ENCODE measurements at regions not wholly inside any gene's neighbourhood (a gene's known extent, or its start where the extent isn't known, plus 50 kb on each side); places are given as distances from the start of the nearest gene placed in this dataset.

DNA sequence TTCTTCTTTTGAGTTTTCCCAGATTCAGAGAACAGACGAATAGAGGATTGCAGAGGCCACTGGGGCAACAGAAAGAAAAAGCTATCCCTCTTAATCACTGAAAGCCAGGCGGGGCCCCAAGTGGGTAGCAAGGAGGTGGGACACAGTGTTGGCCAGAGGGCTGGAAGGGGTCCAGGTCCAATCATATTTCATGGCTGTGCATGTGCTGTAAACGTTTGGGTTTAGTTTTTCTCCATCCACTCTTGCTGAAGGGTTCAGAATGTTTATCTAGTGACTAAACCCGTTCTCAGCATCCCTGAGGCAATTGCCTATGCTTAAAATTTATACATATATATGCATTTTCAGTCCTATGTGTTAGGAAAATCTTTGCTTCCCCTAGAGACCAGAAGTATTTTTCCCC lies 99.4 kb upstream of the EPHA4 start:
- no peaks in the 10 kb centered on the region for H3F3A ChIP-seq (ENCODE audit: insufficient read depth, low read depth)
- no peak overlapping the region for H3K27ac ChIP-seq
- no peak overlapping the region for H3K4me3 ChIP-seq
- no peaks in the 10 kb centered on the region for H4K20me1 ChIP-seq (ENCODE audit: insufficient read depth)
- no peaks in the 10 kb centered on the region for H3K79me2 ChIP-seq (ENCODE audit: low read depth)
- TF ChIP-seq EZH2 (IDR thresholded peaks at IDR 0.05; ENCODE audit: low read depth) = no peak
- TF ChIP-seq, protein P1, sequence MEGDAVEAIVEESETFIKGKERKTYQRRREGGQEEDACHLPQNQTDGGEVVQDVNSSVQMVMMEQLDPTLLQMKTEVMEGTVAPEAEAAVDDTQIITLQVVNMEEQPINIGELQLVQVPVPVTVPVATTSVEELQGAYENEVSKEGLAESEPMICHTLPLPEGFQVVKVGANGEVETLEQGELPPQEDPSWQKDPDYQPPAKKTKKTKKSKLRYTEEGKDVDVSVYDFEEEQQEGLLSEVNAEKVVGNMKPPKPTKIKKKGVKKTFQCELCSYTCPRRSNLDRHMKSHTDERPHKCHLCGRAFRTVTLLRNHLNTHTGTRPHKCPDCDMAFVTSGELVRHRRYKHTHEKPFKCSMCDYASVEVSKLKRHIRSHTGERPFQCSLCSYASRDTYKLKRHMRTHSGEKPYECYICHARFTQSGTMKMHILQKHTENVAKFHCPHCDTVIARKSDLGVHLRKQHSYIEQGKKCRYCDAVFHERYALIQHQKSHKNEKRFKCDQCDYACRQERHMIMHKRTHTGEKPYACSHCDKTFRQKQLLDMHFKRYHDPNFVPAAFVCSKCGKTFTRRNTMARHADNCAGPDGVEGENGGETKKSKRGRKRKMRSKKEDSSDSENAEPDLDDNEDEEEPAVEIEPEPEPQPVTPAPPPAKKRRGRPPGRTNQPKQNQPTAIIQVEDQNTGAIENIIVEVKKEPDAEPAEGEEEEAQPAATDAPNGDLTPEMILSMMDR (conservative IDR thresholded peaks at IDR 0.05) = no peak
- 0 out of 2 replicates have a peak, but pooled peaks cover 5% of the 10 kb centered on the region for H3K9me3 ChIP-seq (ENCODE audit: insufficient read depth, low read depth)
- POLR2A ChIA-PET (ENCODE audit: unreplicated experiment) = no interaction called here
- no peak overlapping the region for H3K4me2 ChIP-seq
- no peak for DNase-seq
- H3K36me3 ChIP-seq (ENCODE audit: low read depth) = no peaks in the 10 kb centered on the region
- no peak overlapping the region for H2AFZ ChIP-seq
- intact Hi-C loops (cut with micrococcal nuclease; ENCODE audit: unreplicated experiment) = no loop called here
- no TSS peak for BruUV-seq (replicated peaks)
- H3K27me3 ChIP-seq (ENCODE audit: insufficient read depth, low read depth) = no peaks in the 10 kb centered on the region
- H3K9me2 ChIP-seq (ENCODE audit: insufficient read depth) = no peaks in the 10 kb centered on the region
- CTCF ChIA-PET = no interaction called here
- H3K4me1 ChIP-seq (replicated peaks; ENCODE audit: insufficient read depth) = 0 out of 2 replicates have a peak, but pooled peaks cover 3% of the 10 kb centered on the region

DNA sequence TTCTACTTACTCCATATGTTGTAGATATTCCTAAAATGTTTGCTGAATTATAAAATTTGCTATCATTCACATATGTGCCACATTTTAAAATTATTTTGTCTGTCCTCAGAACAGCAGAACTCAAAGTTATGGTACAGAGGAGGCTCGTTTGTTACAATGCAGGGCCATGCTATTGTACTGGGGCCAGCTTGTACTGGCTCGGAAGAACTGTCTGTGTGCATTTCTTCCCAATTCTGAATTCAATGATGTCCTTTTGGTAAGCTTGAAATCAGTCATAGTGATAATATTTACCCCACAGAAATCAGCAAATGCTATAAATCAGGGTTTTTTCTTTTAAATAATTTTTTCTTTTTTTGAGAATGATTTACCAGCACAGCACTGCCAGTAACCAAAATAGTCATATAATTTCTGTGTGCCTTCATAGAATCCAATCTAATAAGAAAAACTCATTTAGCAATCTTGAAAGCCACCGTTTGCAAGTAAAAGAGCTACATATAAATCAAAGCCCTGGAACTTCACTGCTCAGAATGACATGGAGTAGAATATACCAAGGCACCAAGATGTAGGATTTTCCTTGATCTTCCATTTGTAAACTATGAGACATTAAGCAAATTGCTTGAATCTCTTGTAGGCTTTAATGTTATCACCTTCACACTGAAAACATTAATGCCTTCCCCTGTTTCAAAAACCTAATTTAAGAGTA lies 90.7 kb upstream of the EPHA4 start:
- CTCF ChIA-PET = no interaction called here

DNA sequence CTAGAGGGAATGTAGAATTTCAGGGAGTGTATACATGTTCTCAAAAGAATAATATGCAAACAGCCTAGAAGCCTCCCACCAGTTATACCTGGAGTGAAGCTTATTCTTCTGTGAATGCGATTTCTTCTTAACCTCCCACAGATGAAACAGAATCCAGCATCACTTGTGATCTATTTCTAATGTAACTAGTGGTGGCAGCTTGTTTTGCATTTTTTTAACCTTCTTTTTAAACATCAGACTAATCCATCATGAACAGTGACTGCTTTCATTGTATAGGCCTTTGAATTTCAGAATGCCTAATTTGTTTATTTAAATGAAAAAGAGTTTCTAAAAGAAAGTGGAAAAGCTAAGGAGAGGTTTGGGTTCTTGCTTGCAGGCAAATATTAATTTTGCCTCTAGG lies 85.7 kb upstream of the EPHA4 start:
- TF ChIP-seq, protein P1 (conservative IDR thresholded peaks at IDR 0.05) = no peak
- no peak for TF ChIP-seq EZH2 (IDR thresholded peaks at IDR 0.05; ENCODE audit: low read depth)
- BruUV-seq (replicated peaks) = no TSS peak
- POLR2A ChIA-PET (ENCODE audit: unreplicated experiment) = interaction anchor here (0.6 kb wide), 1 partner anchor 17 kb away, joined by 4 read pairs; no protein-coding TSS in a partner anchor

More for the DNA sequence above, 90.7 kb upstream of the EPHA4 start:
- POLR2A ChIA-PET (ENCODE audit: unreplicated experiment) = no interaction called here
- TF ChIP-seq, protein P1 (conservative IDR thresholded peaks at IDR 0.05) = no peak
- TF ChIP-seq EZH2 (IDR thresholded peaks at IDR 0.05; ENCODE audit: low read depth) = no peak
- Histone ChIP-seq H3K4me3 (no peak overlapping the region), H3K9me2 (ENCODE audit: insufficient read depth) (0 out of 2 replicates have a peak, but pooled peaks cover 3% of the 10 kb centered on the region), H3K9me3 (ENCODE audit: insufficient read depth, low read depth) (peaks cover 14% of the 10 kb centered on the region; the same call in 1 of the 2 replicates), H3F3A (ENCODE audit: insufficient read depth, low read depth) (no peaks in the 10 kb centered on the region), H3K36me3 (ENCODE audit: low read depth) (no peaks in the 10 kb centered on the region), H3K79me2 (ENCODE audit: low read depth) (no peaks in the 10 kb centered on the region), H3K27ac (no peak overlapping the region), H2AFZ (0 out of 2 replicates have a peak overlapping the region, but pooled peaks have one; percentile 1), H4K20me1 (ENCODE audit: insufficient read depth) (no peaks in the 10 kb centered on the region), H3K4me1 (replicated peaks; ENCODE audit: insufficient read depth) (no peaks in the 10 kb centered on the region), H3K4me2 (no peak overlapping the region), H3K27me3 (ENCODE audit: insufficient read depth, low read depth) (no peaks in the 10 kb centered on the region)
- DNase-seq = no peak
- BruUV-seq (replicated peaks) = no TSS peak
- intact Hi-C loops (cut with micrococcal nuclease; ENCODE audit: unreplicated experiment) = no loop called here

More for the DNA sequence above, 85.7 kb upstream of the EPHA4 start:
- H3K9me3 ChIP-seq (ENCODE audit: insufficient read depth, low read depth) = no peaks in the 10 kb centered on the region
- no peak overlapping the region for H3K4me2 ChIP-seq
- H3K4me1 ChIP-seq (replicated peaks; ENCODE audit: insufficient read depth) = no peaks in the 10 kb centered on the region
- H4K20me1 ChIP-seq (ENCODE audit: insufficient read depth) = no peaks in the 10 kb centered on the region
- H3F3A ChIP-seq (ENCODE audit: insufficient read depth, low read depth) = no peaks in the 10 kb centered on the region
- H3K4me3 ChIP-seq = no peak overlapping the region
- no peaks in the 10 kb centered on the region for H3K36me3 ChIP-seq (ENCODE audit: low read depth)
- no peaks in the 10 kb centered on the region for H3K79me2 ChIP-seq (ENCODE audit: low read depth)
- CTCF ChIA-PET = interaction anchor here (0.6 kb wide), 1 partner anchor 144 kb away, joined by 3 read pairs; no protein-coding TSS in a partner anchor
- intact Hi-C loops (cut with micrococcal nuclease; ENCODE audit: unreplicated experiment) = no loop called here
- no peak overlapping the region for H3K27ac ChIP-seq
- H3K9me2 ChIP-seq (ENCODE audit: insufficient read depth) = 0 out of 2 replicates have a peak, but pooled peaks cover 3% of the 10 kb centered on the region
- H2AFZ ChIP-seq = no peak overlapping the region
- DNase-seq = no peak
- H3K27me3 ChIP-seq (ENCODE audit: insufficient read depth, low read depth) = no peaks in the 10 kb centered on the region

All from PC-9 (cell line).